ENCODE measurements at regions not wholly inside any gene's neighbourhood (a gene's known extent, or its start where the extent isn't known, plus 50 kb on each side); places are given as distances from the start of the nearest gene placed in this dataset.

DNA sequence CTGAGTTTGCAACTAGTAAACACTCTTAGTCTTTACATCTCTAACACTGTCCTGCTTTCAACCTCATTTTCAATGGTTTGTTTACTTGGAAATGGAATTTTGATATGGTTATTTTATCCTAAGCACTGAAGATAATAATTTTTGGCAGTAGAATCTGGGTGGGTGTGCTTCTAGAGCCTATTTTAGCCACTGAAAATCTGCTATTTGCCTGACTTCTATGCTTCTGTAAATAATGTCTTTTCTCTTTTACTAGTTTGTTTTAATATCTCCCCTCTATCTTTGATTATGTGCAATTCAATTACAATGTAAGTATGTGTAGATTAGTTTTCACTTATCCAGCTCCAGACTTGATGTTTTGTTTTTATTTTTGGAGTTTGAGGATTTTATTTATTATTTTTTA, 197.5 kb downstream of the TUSC1 start:
- H3K4me1 Mint-ChIP-seq (ENCODE audit: low read depth) = no peaks in the 10 kb centered on the region
- no peak overlapping the region for H3K27ac Mint-ChIP-seq
- H3K9me3 Mint-ChIP-seq (ENCODE audit: low read depth) = no peaks in the 10 kb centered on the region
- TF ChIP-seq, protein P1, sequence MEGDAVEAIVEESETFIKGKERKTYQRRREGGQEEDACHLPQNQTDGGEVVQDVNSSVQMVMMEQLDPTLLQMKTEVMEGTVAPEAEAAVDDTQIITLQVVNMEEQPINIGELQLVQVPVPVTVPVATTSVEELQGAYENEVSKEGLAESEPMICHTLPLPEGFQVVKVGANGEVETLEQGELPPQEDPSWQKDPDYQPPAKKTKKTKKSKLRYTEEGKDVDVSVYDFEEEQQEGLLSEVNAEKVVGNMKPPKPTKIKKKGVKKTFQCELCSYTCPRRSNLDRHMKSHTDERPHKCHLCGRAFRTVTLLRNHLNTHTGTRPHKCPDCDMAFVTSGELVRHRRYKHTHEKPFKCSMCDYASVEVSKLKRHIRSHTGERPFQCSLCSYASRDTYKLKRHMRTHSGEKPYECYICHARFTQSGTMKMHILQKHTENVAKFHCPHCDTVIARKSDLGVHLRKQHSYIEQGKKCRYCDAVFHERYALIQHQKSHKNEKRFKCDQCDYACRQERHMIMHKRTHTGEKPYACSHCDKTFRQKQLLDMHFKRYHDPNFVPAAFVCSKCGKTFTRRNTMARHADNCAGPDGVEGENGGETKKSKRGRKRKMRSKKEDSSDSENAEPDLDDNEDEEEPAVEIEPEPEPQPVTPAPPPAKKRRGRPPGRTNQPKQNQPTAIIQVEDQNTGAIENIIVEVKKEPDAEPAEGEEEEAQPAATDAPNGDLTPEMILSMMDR (IDR thresholded peaks at IDR 0.05; ENCODE audit: unreplicated experiment) = no peak
- no peak for DNase-seq (ENCODE audit: low spot score, unreplicated experiment)
- H3K27me3 Mint-ChIP-seq = no peaks in the 10 kb centered on the region
- H3K36me3 Mint-ChIP-seq (ENCODE audit: insufficient read depth) = no peaks in the 10 kb centered on the region
- no peak overlapping the region for H3K4me3 Mint-ChIP-seq (ENCODE audit: low read depth)

DNA sequence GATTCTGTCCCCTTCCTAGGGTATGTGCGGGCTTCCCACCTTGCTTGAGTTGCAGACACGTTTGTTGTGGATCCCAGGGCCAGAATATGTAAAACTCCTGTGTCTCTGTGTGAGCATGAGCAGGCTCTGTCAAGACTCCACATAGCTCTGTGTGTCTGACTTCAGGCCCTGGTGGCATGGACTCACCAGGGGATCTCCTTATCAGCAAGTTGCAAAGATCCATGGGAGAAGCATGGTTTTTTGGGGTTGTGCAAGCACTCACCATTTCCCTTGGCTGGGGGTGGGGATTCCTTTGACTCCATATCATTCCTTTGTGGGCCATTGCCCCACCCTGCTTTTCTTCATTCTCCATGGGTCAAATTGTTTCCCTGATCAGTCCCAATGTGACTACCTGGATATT, 205.6 kb downstream of the TUSC1 start:
- TF ChIP-seq, protein P1 (IDR thresholded peaks at IDR 0.05; ENCODE audit: unreplicated experiment) = no peak
- Mint-ChIP-seq H3K9me3 (ENCODE audit: low read depth) (peaks cover 38% of the 10 kb centered on the region), H3K4me1 (ENCODE audit: low read depth) (no peaks in the 10 kb centered on the region), H3K36me3 (ENCODE audit: insufficient read depth) (no peaks in the 10 kb centered on the region), H3K27me3 (no peaks in the 10 kb centered on the region), H3K4me3 (ENCODE audit: low read depth) (no peak overlapping the region), H3K27ac (no peak overlapping the region)
- DNase-seq (ENCODE audit: low spot score, unreplicated experiment) = no peak

DNA sequence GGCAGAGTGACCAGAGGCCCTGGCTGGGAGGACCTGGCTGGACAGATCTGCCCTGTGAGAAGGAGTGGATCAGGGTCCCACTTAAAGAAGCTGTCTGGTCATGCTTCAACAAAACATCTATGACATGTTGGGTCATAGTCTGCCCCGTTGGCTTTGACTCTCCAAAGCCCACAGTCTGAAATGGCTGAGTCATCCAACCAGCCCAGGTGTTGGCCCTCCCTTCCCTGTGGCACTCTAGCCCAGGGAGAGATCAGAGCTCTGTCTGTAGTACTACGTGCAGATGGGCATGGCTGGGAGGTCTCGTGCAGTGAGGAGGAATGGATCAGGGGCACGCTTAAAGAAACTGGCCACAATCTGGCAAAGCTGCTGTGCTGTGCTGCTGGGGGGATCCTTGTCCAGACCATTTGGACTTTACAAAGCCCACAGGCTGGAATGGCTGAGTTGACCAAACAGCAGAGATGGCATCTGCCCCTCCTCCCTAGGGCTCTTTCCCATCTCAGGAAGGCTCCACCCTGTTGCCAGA, 206.1 kb downstream of the TUSC1 start:
- H3K27ac Mint-ChIP-seq = no peak overlapping the region
- TF ChIP-seq, protein P1 (IDR thresholded peaks at IDR 0.05; ENCODE audit: unreplicated experiment) = no peak
- peaks cover 38% of the 10 kb centered on the region for H3K9me3 Mint-ChIP-seq (ENCODE audit: low read depth)
- H3K36me3 Mint-ChIP-seq (ENCODE audit: insufficient read depth) = peaks cover 1% of the 10 kb centered on the region
- no peaks in the 10 kb centered on the region for H3K4me1 Mint-ChIP-seq (ENCODE audit: low read depth)
- H3K4me3 Mint-ChIP-seq (ENCODE audit: low read depth) = no peak overlapping the region
- DNase-seq (ENCODE audit: low spot score, unreplicated experiment) = no peak
- H3K27me3 Mint-ChIP-seq = no peaks in the 10 kb centered on the region

DNA sequence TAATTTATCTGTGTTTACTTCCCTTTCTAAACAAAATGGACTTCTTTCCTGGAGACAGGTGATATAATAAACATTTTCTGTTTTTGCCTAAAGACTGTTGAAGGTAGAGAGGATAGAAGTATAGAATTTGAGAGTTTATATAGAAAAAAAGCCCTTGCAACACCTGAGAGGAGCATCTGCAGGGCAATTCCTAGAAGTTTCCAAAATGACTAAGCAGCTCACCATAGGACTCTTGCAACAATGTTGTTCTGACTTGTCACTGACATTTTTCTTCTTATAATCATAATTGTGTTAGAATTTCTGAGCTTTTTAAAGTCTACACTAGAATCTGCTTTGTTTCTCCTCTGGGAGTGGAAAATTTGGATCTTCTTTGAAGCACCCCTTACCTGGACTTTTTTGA, 216.8 kb downstream of the TUSC1 start:
- H3K27me3 Mint-ChIP-seq = no peaks in the 10 kb centered on the region
- peaks cover 2% of the 10 kb centered on the region for H3K4me1 Mint-ChIP-seq (ENCODE audit: low read depth)
- H3K4me3 Mint-ChIP-seq (ENCODE audit: low read depth) = no peak overlapping the region
- TF ChIP-seq, protein P1 (IDR thresholded peaks at IDR 0.05; ENCODE audit: unreplicated experiment) = no peak
- H3K9me3 Mint-ChIP-seq (ENCODE audit: low read depth) = no peaks in the 10 kb centered on the region
- DNase-seq (ENCODE audit: low spot score, unreplicated experiment) = no peak
- no peaks in the 10 kb centered on the region for H3K36me3 Mint-ChIP-seq (ENCODE audit: insufficient read depth)
- no peak overlapping the region for H3K27ac Mint-ChIP-seq

DNA sequence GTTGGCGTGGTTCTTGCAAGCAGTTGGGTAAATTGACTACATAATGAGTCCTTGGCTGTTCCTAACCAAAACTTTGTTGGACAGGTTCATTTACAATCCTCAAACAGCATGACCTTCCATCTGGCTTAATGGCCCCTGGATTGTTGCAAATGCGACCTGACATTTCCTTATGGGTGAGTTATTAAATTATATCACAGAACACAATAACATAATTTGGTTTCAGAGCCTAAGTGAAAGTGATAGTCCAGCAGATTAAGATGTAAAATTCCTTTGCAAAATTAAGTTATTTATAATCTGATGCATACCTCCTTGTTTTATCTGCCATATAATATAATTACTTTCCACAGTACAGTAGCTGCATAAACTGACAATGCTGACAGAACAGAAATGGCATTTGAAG, 224.4 kb downstream of the TUSC1 start:
- H3K27me3 Mint-ChIP-seq = no peaks in the 10 kb centered on the region
- TF ChIP-seq, protein P1 (IDR thresholded peaks at IDR 0.05; ENCODE audit: unreplicated experiment) = no peak
- no peaks in the 10 kb centered on the region for H3K9me3 Mint-ChIP-seq (ENCODE audit: low read depth)
- no peak overlapping the region for H3K4me3 Mint-ChIP-seq (ENCODE audit: low read depth)
- no peaks in the 10 kb centered on the region for H3K36me3 Mint-ChIP-seq (ENCODE audit: insufficient read depth)
- no peak overlapping the region for H3K27ac Mint-ChIP-seq
- no peak for DNase-seq (ENCODE audit: low spot score, unreplicated experiment)
- H3K4me1 Mint-ChIP-seq (ENCODE audit: low read depth) = peaks cover 2% of the 10 kb centered on the region
